Natural killer cell (primary cell): ENCODE measurements at regions not wholly inside any gene's neighbourhood (a gene's known extent, or its start where the extent isn't known, plus 50 kb on each side); places are given as distances from the start of the nearest gene placed in this dataset.

Experiments
- ATAC-seq, 3 donors: fragments of 150-1000 bp in 2 of 3; fragments of 200-7000 bp in 1 of 3; cut with Tn5 transposase; 1 replicate in 1 of 3; 2 replicates in 2 of 3; pipeline ENCODE4 v1.10.0; 2021; ENCODE audit warnings: mild to moderate bottlenecking in 2 of 3, moderate library complexity in 2 of 3
- DNase-seq, 2 donors: peaks; one replicate each; pipeline versions ENCODE4 v3.0.0 to v3.0.0-alpha.2; 2013 to 2021; ENCODE audit warnings: mixed read lengths in 1 of 2
- H3K27ac ChIP-seq: one replicate; pipeline ENCODE4 v1.5.1; 2013; ENCODE audit warnings: mild to moderate bottlenecking, low read length
- H3K27me3 ChIP-seq: one replicate; pipeline ENCODE4 v1.6.1; 2013; ENCODE audit warnings: low read length; ENCODE audit not compliant: control insufficient read depth, insufficient read depth
- H3K36me3 ChIP-seq: one replicate; pipeline ENCODE4 v1.6.1; 2013; ENCODE audit warnings: low read length; ENCODE audit not compliant: control insufficient read depth, insufficient read depth
- H3K4me1 ChIP-seq: one replicate; pipeline ENCODE4 v1.6.1; 2013; ENCODE audit warnings: low read length; ENCODE audit not compliant: control insufficient read depth, insufficient read depth
- H3K4me3 ChIP-seq: one replicate; pipeline ENCODE4 v1.5.1; 2013; ENCODE audit warnings: low read length
- H3K9me3 ChIP-seq: one replicate; pipeline ENCODE4 v1.6.1; 2013; ENCODE audit warnings: low read length; ENCODE audit not compliant: control insufficient read depth, insufficient read depth
- H3K27ac Mint-ChIP-seq, 2 donors: one replicate each; pipeline ENCODE4 v1.8.0; 2022; ENCODE audit warnings: mild to moderate bottlenecking in 2 of 2, mixed read lengths in 2 of 2, moderate library complexity in 1 of 2
- H3K27me3 Mint-ChIP-seq, 2 donors: one replicate each; pipeline ENCODE4 v1.8.0; 2022; ENCODE audit warnings: low read depth in 2 of 2, mixed read lengths in 2 of 2
- H3K36me3 Mint-ChIP-seq: one replicate; pipeline ENCODE4 v1.8.0; 2022; ENCODE audit warnings: mixed read lengths
- H3K4me1 Mint-ChIP-seq, 2 donors: one replicate each; pipeline ENCODE4 v1.8.0; 2022; ENCODE audit warnings: mixed read lengths in 2 of 2
- H3K4me3 Mint-ChIP-seq: one replicate; pipeline ENCODE4 v1.8.0; 2022; ENCODE audit warnings: mild to moderate bottlenecking, moderate library complexity, mixed read lengths
- H3K9me3 Mint-ChIP-seq, 2 donors: one replicate each; pipeline ENCODE4 v1.8.0; 2022; ENCODE audit warnings: mixed read lengths in 2 of 2
- CTCF ChIP-seq: fragments of 200-600 bp; IDR thresholded peaks from one replicate; pipeline ENCODE4 v1.8.0; 2022; ENCODE audit warnings: antibody characterized with exemption
- WGBS: methylation state at CpG from one replicate; pipeline ENCODE4 v1.1.7; 2013; ENCODE audit warnings: missing lambda C conversion rate; ENCODE audit not compliant: insufficient coverage; 5-methylcytosine and 5-hydroxymethylcytosine counted together
- intact Hi-C: fragments of 100-400 bp; cut with micrococcal nuclease; formaldehyde crosslinking; loops from one replicate; pipeline ENCODE4 v1.14.2; 2022

- 68% methylated on average over 4 of the region's 4 CpGs for WGBS
- H3K27ac ChIP-seq: no peak overlapping the region
- no peaks in the 10 kb centered on the region for H3K4me1 ChIP-seq
- no peak for TF ChIP-seq CTCF
- H3K36me3 ChIP-seq: no peaks in the 10 kb centered on the region
- no peak overlapping the region for H3K4me3 ChIP-seq
- no peaks in the 10 kb centered on the region for H3K36me3 Mint-ChIP-seq
- no peak for ATAC-seq
- H3K27me3 ChIP-seq: no peaks in the 10 kb centered on the region
- H3K4me1 Mint-ChIP-seq: no peaks in the 10 kb centered on the region
- H3K27ac Mint-ChIP-seq: no peak overlapping the region
- intact Hi-C loops: no loop called here
- no peak overlapping the region for H3K4me3 Mint-ChIP-seq
- no peak for DNase-seq
- H3K9me3 ChIP-seq: no peaks in the 10 kb centered on the region
- H3K9me3 Mint-ChIP-seq: no peaks in the 10 kb centered on the region
- peaks cover 7 to 14% of the 10 kb centered on the region in 2 donors for H3K27me3 Mint-ChIP-seq
Measured at GRCh38 chr5:141793881-141794280, 84.3 kb downstream of the PCDH1 start.

- H3K36me3 Mint-ChIP-seq: no peaks in the 10 kb centered on the region
- intact Hi-C loops: no loop called here
- no peak for TF ChIP-seq CTCF
- H3K27ac ChIP-seq: no peak overlapping the region
- H3K4me3 Mint-ChIP-seq: no peak overlapping the region
- no peaks in the 10 kb centered on the region for H3K4me1 ChIP-seq
- H3K4me1 Mint-ChIP-seq: no peaks in the 10 kb centered on the region
- H3K27ac Mint-ChIP-seq: no peak overlapping the region
- no peaks in the 10 kb centered on the region for H3K9me3 ChIP-seq
- no peaks in the 10 kb centered on the region for H3K9me3 Mint-ChIP-seq
- WGBS: 83% methylated on average over 3 of the region's 3 CpGs
- no peaks in the 10 kb centered on the region for H3K36me3 ChIP-seq
- no peak overlapping the region for H3K4me3 ChIP-seq
- H3K27me3 Mint-ChIP-seq: peaks cover 10 to 15% of the 10 kb centered on the region in 2 donors
- ATAC-seq: no peak
- no peaks in the 10 kb centered on the region for H3K27me3 ChIP-seq
- DNase-seq: no peak
Measured at GRCh38 chr5:141793403-141793802, 84.8 kb downstream of the PCDH1 start.

- DNase-seq: no peak
- Histone ChIP-seq H3K27me3 (no peaks in the 10 kb centered on the region), H3K27ac (no peak overlapping the region), H3K4me1 (no peaks in the 10 kb centered on the region), H3K4me3 (no peak overlapping the region), H3K9me3 (no peaks in the 10 kb centered on the region), H3K36me3 (no peaks in the 10 kb centered on the region)
- 84% methylated on average over 3 of the region's 3 CpGs for WGBS
- TF ChIP-seq CTCF: no peak
- Mint-ChIP-seq H3K4me3 (no peak overlapping the region), H3K4me1 (no peaks in the 10 kb centered on the region), H3K27ac (no peak overlapping the region), H3K9me3 (no peaks in the 10 kb centered on the region), H3K36me3 (no peaks in the 10 kb centered on the region), H3K27me3 (peaks cover 10 to 19% of the 10 kb centered on the region in 2 donors)
- intact Hi-C loops: no loop called here
- ATAC-seq: no peak
Measured at GRCh38 chr5:141790630-141791029, 87.6 kb downstream of the PCDH1 start.

- no peak for TF ChIP-seq CTCF
- H3K27me3 Mint-ChIP-seq: peaks cover 10 to 19% of the 10 kb centered on the region in 2 donors
- WGBS: 89% methylated on average over 3 of the region's 5 CpGs
- no peaks in the 10 kb centered on the region for H3K27me3 ChIP-seq
- H3K27ac ChIP-seq: no peak overlapping the region
- H3K4me1 ChIP-seq: no peaks in the 10 kb centered on the region
- intact Hi-C loops: no loop called here
- H3K9me3 ChIP-seq: no peaks in the 10 kb centered on the region
- no peak for ATAC-seq
- no peaks in the 10 kb centered on the region for H3K9me3 Mint-ChIP-seq
- H3K4me3 Mint-ChIP-seq: no peak overlapping the region
- no peaks in the 10 kb centered on the region for H3K36me3 Mint-ChIP-seq
- H3K36me3 ChIP-seq: no peaks in the 10 kb centered on the region
- no peak overlapping the region for H3K27ac Mint-ChIP-seq
- H3K4me3 ChIP-seq: no peak overlapping the region
- H3K4me1 Mint-ChIP-seq: no peaks in the 10 kb centered on the region
- DNase-seq: no peak
Measured at GRCh38 chr5:141789330-141789729, 88.9 kb downstream of the PCDH1 start.
